Fibroblast of the aortic adventitia (primary cell): ENCODE measurements at regions not wholly inside any gene's neighbourhood (a gene's known extent, or its start where the extent isn't known, plus 50 kb on each side); places are given as distances from the start of the nearest gene placed in this dataset.
A peak's percentile ranks its signal among the peaks of the same experiment; 100 is the strongest.

Experiments used
- DNase-seq: peaks from one replicate; pipeline ENCODE4 v3.0.0-alpha.2; 2010; ENCODE audit warnings: low read depth
- H3K4me3 ChIP-seq: 2 replicates; pipeline ENCODE4 v1.5.1; 2011; ENCODE audit warnings: low read depth, mild to moderate bottlenecking, control low read depth, low read length, moderate library complexity
- TF ChIP-seq, protein P1 (sequence below): IDR thresholded peaks from 2 replicates; pipeline ENCODE4 v1.5.1; 2011; ENCODE audit warnings: mild to moderate bottlenecking, low read length, control low read depth, inconsistent platforms; ENCODE audit not compliant: insufficient read depth

DNA sequence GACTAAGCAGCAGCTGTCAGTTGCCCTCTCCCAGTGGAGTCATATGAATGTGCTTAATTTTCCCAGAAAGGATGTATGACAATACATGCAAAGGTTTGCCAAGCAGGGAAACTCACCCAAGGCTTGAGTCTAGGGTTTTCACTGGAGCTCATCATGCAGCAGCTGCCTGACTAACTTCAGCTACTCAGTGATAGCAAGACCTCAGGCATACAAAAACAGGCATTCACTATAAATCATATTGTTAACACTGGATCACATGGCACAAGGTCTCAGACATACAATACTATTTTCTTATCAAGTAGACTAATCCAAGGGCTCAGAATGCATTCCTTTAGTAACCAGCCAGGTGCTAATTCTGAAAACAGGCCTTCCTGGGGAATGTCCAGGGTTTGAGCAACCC, 85.0 kb upstream of the STAC start:
- TF ChIP-seq, protein P1, sequence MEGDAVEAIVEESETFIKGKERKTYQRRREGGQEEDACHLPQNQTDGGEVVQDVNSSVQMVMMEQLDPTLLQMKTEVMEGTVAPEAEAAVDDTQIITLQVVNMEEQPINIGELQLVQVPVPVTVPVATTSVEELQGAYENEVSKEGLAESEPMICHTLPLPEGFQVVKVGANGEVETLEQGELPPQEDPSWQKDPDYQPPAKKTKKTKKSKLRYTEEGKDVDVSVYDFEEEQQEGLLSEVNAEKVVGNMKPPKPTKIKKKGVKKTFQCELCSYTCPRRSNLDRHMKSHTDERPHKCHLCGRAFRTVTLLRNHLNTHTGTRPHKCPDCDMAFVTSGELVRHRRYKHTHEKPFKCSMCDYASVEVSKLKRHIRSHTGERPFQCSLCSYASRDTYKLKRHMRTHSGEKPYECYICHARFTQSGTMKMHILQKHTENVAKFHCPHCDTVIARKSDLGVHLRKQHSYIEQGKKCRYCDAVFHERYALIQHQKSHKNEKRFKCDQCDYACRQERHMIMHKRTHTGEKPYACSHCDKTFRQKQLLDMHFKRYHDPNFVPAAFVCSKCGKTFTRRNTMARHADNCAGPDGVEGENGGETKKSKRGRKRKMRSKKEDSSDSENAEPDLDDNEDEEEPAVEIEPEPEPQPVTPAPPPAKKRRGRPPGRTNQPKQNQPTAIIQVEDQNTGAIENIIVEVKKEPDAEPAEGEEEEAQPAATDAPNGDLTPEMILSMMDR = no peak
- H3K4me3 ChIP-seq = no peak overlapping the region

DNA sequence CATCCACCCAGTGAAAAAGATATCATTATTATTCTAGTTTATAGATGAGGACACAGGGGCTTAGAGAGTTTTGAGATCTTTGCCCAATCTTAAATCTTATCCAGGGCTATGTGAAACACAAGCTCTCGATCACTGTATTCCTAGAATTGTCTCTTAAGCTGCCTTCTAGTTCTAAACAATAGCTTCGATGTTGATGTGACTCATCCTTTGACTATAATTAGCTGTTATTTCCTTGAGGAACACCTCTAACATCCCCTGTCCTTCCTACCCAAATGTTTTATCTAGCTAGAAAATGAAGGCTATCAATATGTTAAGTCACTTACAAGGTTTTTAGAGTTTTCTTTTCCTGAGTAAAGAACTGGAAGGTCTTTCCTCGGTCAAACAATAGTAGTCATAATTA, 83.1 kb upstream of the STAC start:
- TF ChIP-seq, protein P1 = no peak
- no peak overlapping the region for H3K4me3 ChIP-seq
- no peak for DNase-seq

More for the DNA sequence above, 85.0 kb upstream of the STAC start:
- peak; percentile 80 for DNase-seq

DNA sequence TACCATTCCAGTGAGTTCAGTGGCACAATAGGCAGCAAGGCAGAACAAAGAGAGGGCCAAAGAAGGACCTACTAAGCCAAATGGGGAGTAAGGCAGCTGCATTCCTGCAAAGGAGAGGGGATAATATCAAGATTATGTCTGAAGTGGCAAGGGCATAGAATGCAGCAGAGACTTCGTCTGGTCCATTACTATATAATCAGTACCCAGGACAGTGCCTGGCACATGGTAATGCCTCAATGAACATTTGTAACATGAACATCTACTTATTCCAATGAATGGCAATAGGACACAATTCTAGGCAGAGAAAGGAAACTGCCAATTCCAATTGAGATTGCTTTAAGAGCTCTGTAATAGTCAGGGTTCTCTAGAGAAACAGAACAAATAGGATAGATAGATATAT, 82.1 kb upstream of the STAC start:
- TF ChIP-seq, protein P1 = no peak
- DNase-seq = no peak

DNA sequence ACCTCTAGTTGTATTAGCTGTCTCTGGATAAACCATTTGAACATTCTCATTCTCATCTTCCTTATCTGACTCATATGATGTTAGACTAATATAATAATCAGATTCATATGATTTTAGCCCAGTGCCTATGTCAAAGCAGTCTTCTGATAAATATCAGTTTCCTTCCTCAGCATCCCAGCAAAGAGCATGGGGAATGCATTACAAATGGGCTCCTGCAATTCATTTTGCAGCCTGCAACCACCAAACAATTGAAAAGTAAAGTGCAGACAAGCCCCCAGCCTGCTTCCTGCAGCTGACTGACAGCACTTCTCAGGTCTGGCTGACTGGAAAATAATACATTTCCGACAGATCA, 78.2 kb upstream of the STAC start:
- TF ChIP-seq, protein P1 = no peak
- no peak for DNase-seq
- H3K4me3 ChIP-seq = no peak overlapping the region

More for the DNA sequence above, 82.1 kb upstream of the STAC start:
- no peak overlapping the region for H3K4me3 ChIP-seq

DNA sequence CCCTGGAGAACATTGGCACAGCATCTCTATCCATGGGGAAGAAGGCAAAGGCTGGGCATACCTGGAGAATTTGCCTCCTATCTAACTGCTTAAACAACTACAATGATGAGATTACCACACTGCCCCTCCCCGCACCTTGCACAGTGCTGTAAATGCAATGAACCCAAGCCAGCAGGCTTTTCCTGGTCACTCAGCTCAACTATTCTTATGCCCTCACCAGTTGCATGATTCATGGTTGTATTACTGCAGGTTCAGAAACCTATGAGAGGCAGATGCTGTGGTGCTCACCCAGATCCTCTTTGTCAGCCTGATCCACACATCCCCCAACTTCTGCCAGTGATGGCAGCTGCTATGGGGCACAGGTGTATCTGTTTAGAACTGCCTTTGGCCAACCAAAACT, 77.7 kb upstream of the STAC start:
- TF ChIP-seq, protein P1 = no peak
- no peak overlapping the region for H3K4me3 ChIP-seq
- no peak for DNase-seq

DNA sequence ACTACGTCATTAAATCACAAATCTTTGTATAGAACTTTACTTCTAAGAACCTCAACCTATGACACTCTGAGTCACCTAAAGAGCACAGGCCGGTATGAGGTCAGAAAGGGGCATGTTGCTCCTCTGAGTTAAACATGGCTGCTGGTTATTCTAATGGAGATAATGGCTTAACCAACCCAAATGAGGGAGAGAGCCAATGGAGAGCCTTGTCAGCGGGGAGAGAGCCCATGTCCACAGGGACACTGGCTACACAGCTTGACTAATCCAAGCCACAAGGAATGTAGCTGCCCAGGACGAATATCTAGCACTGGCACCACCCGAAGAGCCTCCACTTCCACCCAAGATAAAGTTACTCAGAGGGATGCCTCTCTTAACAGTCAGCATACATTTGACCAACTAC, 77.0 kb upstream of the STAC start:
- no peak overlapping the region for H3K4me3 ChIP-seq
- TF ChIP-seq, protein P1 = no peak
- DNase-seq = no peak

DNA sequence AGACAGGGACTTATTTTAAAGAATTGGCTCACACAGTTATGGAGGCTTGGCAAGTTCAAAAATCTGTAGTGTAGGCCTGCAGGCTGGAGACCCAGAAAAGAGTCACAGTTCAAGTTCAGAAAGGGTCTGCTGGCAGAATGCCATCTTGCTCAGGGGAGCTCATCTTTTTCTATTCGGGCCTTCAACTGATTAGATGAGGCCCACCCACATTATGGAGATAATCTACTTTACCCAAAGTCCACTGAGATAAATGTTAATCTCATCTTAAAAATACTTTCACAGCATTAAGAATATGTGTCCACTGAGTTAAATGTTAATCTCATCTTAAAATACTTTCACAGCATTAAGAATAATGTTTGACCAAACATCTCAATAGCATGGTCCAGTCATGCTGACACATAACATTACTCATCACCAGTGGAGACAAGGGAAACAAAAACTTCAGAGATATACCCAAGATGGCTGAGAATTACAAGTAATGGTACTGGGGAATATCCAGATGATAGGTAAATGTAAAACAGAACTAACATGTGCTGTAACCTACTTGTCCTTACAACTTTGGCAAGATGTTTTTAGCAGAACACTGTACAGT, 74.3 kb upstream of the STAC start:
- H3K4me3 ChIP-seq = no peak overlapping the region
- TF ChIP-seq, protein P1 = no peak
- DNase-seq = peak; percentile 17
